RWPE1 (cell line): ENCODE measurements at regions not wholly inside any gene's neighbourhood (a gene's known extent, or its start where the extent isn't known, plus 50 kb on each side); places are given as distances from the start of the nearest gene placed in this dataset.

ENCODE experiments used
- CTCF ChIA-PET: fragments of 350-600 bp; sonication (Branson Sonifier 250); formaldehyde crosslinking; extraction: SDS; loops from one replicate; lab custom pipeline; 2021; lab: Yijun Ruan, JAX
- POLR2A ChIA-PET: fragments of 400-600 bp; formaldehyde crosslinking; extraction: SDS; loops from one replicate; lab custom pipeline; 2020; ENCODE audit warnings: antibody characterized with exemption; ENCODE audit not compliant: low non-redundant PET; lab: Yijun Ruan, JAX
- DNase-seq: peaks from one replicate; pipeline ENCODE4 v3.0.0; 2012; ENCODE audit warnings: low spot score
- H3K27ac ChIP-seq: fragments of 450-650 bp; 2 replicates; pipeline ENCODE4 v1.5.1; 2017
- TF ChIP-seq, protein P1 (sequence below): fragments of 450-650 bp; conservative IDR thresholded peaks from 2 replicates; pipeline ENCODE4 v1.5.1; 2017; ENCODE audit warnings: low read depth, mild to moderate bottlenecking

DNA sequence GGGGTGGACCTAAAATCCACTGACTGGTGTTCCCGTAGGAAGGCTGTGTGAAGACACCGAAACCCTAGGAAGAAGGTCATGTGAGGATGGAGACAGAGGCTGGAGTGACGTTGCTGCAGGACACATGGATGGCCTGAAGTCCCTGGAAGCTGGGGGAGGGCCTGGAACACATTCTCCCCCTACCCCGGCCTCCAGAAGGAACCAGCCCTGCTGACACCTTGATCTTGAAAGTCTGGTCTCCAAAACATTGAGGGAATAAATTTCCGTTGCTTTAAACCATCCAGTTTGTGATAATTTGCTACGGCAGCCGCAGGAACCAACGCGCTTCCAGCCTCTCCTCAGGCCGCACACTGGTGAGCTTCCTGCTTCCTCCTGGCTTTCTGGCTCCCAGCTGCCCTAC, 288.2 kb downstream of the GLRX3 start:
- ChIA-PET CTCF (no interaction called here), POLR2A (no interaction called here)
- TF ChIP-seq, protein P1, sequence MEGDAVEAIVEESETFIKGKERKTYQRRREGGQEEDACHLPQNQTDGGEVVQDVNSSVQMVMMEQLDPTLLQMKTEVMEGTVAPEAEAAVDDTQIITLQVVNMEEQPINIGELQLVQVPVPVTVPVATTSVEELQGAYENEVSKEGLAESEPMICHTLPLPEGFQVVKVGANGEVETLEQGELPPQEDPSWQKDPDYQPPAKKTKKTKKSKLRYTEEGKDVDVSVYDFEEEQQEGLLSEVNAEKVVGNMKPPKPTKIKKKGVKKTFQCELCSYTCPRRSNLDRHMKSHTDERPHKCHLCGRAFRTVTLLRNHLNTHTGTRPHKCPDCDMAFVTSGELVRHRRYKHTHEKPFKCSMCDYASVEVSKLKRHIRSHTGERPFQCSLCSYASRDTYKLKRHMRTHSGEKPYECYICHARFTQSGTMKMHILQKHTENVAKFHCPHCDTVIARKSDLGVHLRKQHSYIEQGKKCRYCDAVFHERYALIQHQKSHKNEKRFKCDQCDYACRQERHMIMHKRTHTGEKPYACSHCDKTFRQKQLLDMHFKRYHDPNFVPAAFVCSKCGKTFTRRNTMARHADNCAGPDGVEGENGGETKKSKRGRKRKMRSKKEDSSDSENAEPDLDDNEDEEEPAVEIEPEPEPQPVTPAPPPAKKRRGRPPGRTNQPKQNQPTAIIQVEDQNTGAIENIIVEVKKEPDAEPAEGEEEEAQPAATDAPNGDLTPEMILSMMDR, result no peak
- no peak overlapping the region for H3K27ac ChIP-seq
- DNase-seq, result no peak

DNA sequence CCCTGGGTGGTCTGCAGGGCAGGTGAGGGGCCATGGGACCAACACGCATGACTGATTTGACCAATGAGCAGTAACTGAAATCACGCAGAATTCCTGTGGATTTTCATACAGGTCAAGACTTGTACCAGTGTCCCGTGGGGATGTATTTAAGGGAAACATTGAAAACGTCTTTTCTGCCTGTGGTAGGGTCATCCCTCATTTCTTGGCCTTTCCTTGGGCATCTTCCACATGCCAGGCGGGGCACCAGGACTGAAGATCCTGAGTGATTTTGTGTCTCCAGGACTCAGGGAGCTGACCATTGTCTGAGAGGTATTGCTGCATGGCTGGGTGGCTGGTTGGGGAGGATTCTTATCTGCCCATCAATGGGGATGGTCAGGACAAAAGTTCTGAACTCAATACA, 289.0 kb downstream of the GLRX3 start:
- ChIA-PET CTCF (no interaction called here), POLR2A (no interaction called here)
- TF ChIP-seq, protein P1, result no peak
- no peak for DNase-seq
- no peak overlapping the region for H3K27ac ChIP-seq

DNA sequence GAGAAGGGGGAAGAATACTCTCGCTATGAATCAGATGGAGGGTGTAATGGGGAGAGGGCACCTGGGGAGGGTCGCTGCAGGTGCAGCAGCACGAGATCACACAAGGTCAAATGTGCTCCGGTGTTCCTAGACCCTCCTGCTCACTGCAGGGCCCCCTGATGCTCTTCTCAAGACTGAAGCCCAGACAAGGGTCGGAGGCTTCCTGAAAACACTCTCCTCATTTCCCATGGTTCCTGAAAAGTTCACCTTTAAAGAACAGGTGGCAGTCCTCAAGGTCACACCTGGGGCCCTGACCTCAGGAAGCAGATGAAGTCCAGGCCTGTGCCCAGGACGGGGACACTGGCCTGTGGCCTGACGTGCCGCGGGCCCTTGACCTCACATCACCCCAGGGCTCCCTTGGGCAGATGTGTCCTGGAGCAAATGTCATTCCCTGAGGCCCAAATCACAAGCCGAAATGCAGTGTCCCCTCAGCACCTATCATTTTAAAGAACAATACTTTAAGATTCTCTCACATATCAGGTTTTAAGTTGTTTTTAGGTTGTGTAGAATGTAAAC, 289.8 kb downstream of the GLRX3 start:
- POLR2A ChIA-PET, result no interaction called here
- H3K27ac ChIP-seq, result no peak overlapping the region
- CTCF ChIA-PET, result no interaction called here
- TF ChIP-seq, protein P1, result no peak
- no peak for DNase-seq

DNA sequence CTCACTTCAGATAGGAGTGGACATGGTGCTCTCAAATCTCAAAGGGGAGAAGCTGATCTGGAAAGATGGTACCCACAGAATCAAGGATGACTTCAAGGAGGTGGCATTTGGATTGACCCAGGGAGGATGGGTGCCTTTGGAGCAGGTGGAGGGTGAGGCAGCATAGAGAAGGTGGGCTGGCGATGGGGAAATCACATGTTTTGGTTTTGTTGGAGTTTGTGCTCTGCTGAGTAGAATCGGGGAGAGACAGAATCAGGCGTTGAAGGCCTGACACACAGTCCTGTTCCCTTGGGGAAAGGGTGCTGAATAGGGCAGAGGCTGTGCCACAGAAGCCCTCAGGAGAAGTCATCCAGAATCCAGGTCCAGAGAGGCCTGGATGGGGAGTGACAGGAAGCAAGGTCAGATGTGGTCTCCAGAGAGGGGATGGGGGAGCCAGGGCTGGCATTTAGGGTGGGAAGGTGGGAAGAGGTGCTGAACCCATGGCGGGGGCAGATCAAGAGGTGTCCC, 291.1 kb downstream of the GLRX3 start:
- ChIA-PET POLR2A (no interaction called here), CTCF (no interaction called here)
- no peak overlapping the region for H3K27ac ChIP-seq
- DNase-seq, result no peak
- TF ChIP-seq, protein P1, result no peak

DNA sequence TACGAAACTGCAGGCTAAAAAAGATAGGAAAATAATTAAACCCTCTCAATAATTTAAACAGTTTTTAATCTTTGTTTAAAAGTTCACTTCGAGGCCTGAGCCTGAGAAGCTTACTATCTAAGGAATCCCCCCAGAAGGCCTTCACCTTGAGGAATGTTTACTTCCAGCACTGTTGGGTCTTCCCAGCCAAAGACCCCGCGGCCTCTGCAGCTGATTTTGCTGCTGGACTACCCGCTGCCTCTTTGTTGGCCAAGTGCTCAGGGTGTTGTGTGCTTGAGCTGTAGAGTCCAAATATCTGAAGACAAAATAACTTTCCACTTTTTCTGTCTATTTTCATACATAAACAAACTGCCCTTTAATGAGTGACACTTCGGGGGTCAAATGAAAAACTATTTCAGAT, 292.7 kb downstream of the GLRX3 start:
- ChIA-PET POLR2A (no interaction called here), CTCF (interaction anchor here (0.6 kb wide), 1 partner anchor 1360 kb away, joined by 4 read pairs; no protein-coding TSS in a partner anchor)
- DNase-seq, result no peak
- H3K27ac ChIP-seq, result no peak overlapping the region
- TF ChIP-seq, protein P1, result no peak

DNA sequence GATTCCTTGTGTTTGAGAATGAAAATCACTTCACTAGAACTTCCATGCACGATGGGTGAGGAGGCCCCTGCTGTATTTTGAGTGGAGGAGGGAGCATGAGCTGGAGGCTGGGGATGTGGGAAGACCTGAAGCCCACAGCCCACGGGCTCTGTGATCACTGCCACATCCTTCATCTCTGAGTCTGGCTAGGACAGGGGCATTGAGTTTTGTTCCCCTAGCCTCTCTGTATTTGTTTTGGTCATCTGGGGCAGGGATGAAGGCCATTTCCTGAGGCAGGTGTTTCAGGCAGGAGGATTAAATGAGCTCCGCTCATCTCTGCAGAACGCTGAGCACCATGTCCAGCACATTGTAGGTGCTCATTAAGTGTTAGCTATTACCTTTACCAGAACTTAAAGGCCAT, 293.6 kb downstream of the GLRX3 start:
- CTCF ChIA-PET, result no interaction called here

More for the DNA sequence above, 293.6 kb downstream of the GLRX3 start:
- TF ChIP-seq, protein P1, result no peak
- no peak overlapping the region for H3K27ac ChIP-seq
- no peak for DNase-seq
- POLR2A ChIA-PET, result no interaction called here
